Loucy (cell line): ENCODE measurements at regions not wholly inside any gene's neighbourhood (a gene's known extent, or its start where the extent isn't known, plus 50 kb on each side); places are given as distances from the start of the nearest gene placed in this dataset.

Experiments used
- H2AFZ ChIP-seq: fragments of 200-600 bp; sonication (generic); 2 replicates; pipeline ENCODE4 v1.6.0; 2016; ENCODE audit warnings: antibody characterized with exemption, mild to moderate bottlenecking, low read length, moderate library complexity
- H3F3A ChIP-seq: fragments of 200-600 bp; 2 replicates; pipeline ENCODE4 v1.6.0; 2016; ENCODE audit warnings: antibody characterized with exemption, low read depth, mild to moderate bottlenecking
- H3K27me3 ChIP-seq: fragments of 200-600 bp; sonication (generic); 2 replicates; pipeline ENCODE4 v1.6.1; 2014; ENCODE audit warnings: low read length, mild to moderate bottlenecking; ENCODE audit not compliant: insufficient read depth, poor library complexity, severe bottlenecking
- H3K36me3 ChIP-seq: fragments of 200-600 bp; sonication (generic); 2 replicates; pipeline ENCODE4 v1.6.1; 2016; ENCODE audit warnings: low read length; ENCODE audit not compliant: insufficient read depth
- H3K4me1 ChIP-seq: fragments of 200-600 bp; sonication (generic); 2 replicates; pipeline ENCODE4 v1.5.1; 2014; ENCODE audit warnings: low read length, mild to moderate bottlenecking; ENCODE audit not compliant: insufficient read depth, poor library complexity, severe bottlenecking
- H3K4me2 ChIP-seq: fragments of 200-600 bp; sonication (generic); 2 replicates; pipeline ENCODE4 v1.6.0; 2014; ENCODE audit warnings: antibody characterized with exemption, low read length, low read depth, mild to moderate bottlenecking; ENCODE audit not compliant: poor library complexity, severe bottlenecking
- H3K4me3 ChIP-seq: fragments of 200-600 bp; sonication (generic); 2 replicates; pipeline ENCODE4 v1.5.1; 2014; ENCODE audit warnings: low read length, mild to moderate bottlenecking, mixed read lengths; ENCODE audit not compliant: poor library complexity, severe bottlenecking
- H3K79me2 ChIP-seq: fragments of 200-600 bp; sonication (generic); 2 replicates; pipeline ENCODE4 v1.6.1; 2014; ENCODE audit warnings: low read length; ENCODE audit not compliant: insufficient read depth
- H3K9ac ChIP-seq: fragments of 200-600 bp; sonication (generic); 2 replicates; pipeline ENCODE4 v1.6.0; 2014; ENCODE audit warnings: mild to moderate bottlenecking, low read depth, low read length, moderate library complexity; ENCODE audit not compliant: poor library complexity, severe bottlenecking
- H3K9me2 ChIP-seq: fragments of 200-600 bp; sonication (generic); replicated peaks from 2 replicates; pipeline ENCODE4 v1.6.1; 2016; ENCODE audit warnings: low read depth, low read length, mixed read lengths
- H3K9me3 ChIP-seq: fragments of 200-600 bp; sonication (generic); 2 replicates; pipeline ENCODE4 v1.6.1; 2014; ENCODE audit warnings: mild to moderate bottlenecking, antibody characterized with exemption, low read length, low read depth; ENCODE audit not compliant: insufficient read depth
- H4K20me1 ChIP-seq: fragments of 200-600 bp; sonication (generic); 2 replicates; pipeline ENCODE4 v1.6.0; 2014; ENCODE audit warnings: antibody characterized with exemption, low read length, mild to moderate bottlenecking; ENCODE audit not compliant: insufficient read depth, poor library complexity, severe bottlenecking
- CTCF ChIP-seq: fragments of 200-600 bp; sonication (generic); conservative IDR thresholded peaks from 2 replicates; pipeline ENCODE4 v1.5.1; 2014; ENCODE audit warnings: mild to moderate bottlenecking, antibody characterized with exemption, low read length
- EZH2phosphoT487 ChIP-seq: fragments of 200-600 bp; IDR thresholded peaks from 2 replicates; pipeline ENCODE4 v1.6.1; 2018; ENCODE audit warnings: antibody characterized with exemption, mild to moderate bottlenecking, moderate library complexity, borderline replicate concordance

GRCh38 chr11:96761451-96761850 lies 371.6 kb downstream of the JRKL start:
- H3K4me1 ChIP-seq, result no peaks in the 10 kb centered on the region
- H3K9ac ChIP-seq, result no peak overlapping the region
- H3K4me3 ChIP-seq, result no peak overlapping the region
- no peaks in the 10 kb centered on the region for H3K36me3 ChIP-seq
- no peaks in the 10 kb centered on the region for H4K20me1 ChIP-seq
- no peak overlapping the region for H2AFZ ChIP-seq
- no peaks in the 10 kb centered on the region; the same call in 1 of the 2 replicates for H3K9me2 ChIP-seq
- H3K79me2 ChIP-seq, result no peaks in the 10 kb centered on the region
- TF ChIP-seq CTCF (no peak), EZH2phosphoT487 (no peak)
- H3F3A ChIP-seq, result no peaks in the 10 kb centered on the region
- H3K27me3 ChIP-seq, result no peaks in the 10 kb centered on the region
- H3K9me3 ChIP-seq, result no peaks in the 10 kb centered on the region
- H3K4me2 ChIP-seq, result no peak overlapping the region

GRCh38 chr11:96763244-96763643 lies 373.4 kb downstream of the JRKL start:
- Histone ChIP-seq H4K20me1 (no peaks in the 10 kb centered on the region), H3K9ac (no peak overlapping the region), H3K9me2 (no peaks in the 10 kb centered on the region; the same call in 1 of the 2 replicates), H3K9me3 (no peaks in the 10 kb centered on the region), H3F3A (no peaks in the 10 kb centered on the region), H3K4me3 (no peak overlapping the region), H3K79me2 (no peaks in the 10 kb centered on the region), H3K4me2 (no peak overlapping the region), H3K4me1 (no peaks in the 10 kb centered on the region), H3K36me3 (no peaks in the 10 kb centered on the region), H3K27me3 (no peaks in the 10 kb centered on the region), H2AFZ (no peak overlapping the region)
- TF ChIP-seq CTCF, result no peak

GRCh38 chr11:96778272-96778671 lies 388.5 kb downstream of the JRKL start:
- Histone ChIP-seq H3K36me3 (no peaks in the 10 kb centered on the region), H3K9me3 (no peaks in the 10 kb centered on the region), H3K79me2 (no peaks in the 10 kb centered on the region), H3K27me3 (no peaks in the 10 kb centered on the region), H3K4me1 (no peaks in the 10 kb centered on the region), H3K9me2 (no peaks in the 10 kb centered on the region), H3K4me3 (no peak overlapping the region), H2AFZ (no peak overlapping the region), H3K4me2 (no peak overlapping the region), H3K9ac (no peak overlapping the region), H4K20me1 (no peaks in the 10 kb centered on the region), H3F3A (no peaks in the 10 kb centered on the region)
- no peak for TF ChIP-seq EZH2phosphoT487
- TF ChIP-seq CTCF, result no peak
